ENCODE measurements at regions not wholly inside any gene's neighbourhood (a gene's known extent, or its start where the extent isn't known, plus 50 kb on each side); places are given as distances from the start of the nearest gene placed in this dataset.

DNA sequence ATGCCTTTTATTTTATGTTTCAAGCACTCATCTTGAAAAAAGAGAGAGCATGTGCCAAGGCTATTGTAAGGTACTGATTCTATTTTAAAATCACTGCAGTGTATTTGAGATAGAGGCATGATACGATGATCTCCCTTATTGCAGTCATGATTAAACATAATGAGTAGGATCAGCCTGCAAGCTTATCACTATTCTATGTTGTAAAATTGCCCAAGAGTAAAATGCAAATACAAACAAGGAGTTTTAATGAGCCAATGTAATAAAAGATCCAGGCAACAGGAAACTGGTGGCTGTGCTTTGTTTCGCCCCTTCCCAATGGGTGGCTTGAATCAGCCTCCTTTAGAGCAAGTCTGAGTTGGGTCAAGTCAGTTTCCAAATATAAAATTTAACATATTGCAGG lies 116.4 kb upstream of the RBMS1 start:
- TF ChIP-seq GATA3 (IDR thresholded peaks at IDR 0.05; ENCODE audit: low read depth, low read length) (no peak), GATA2 (IDR thresholded peaks at IDR 0.05; ENCODE audit: low read depth, low read length) (no peak)
